ENCODE measurements at regions not wholly inside any gene's neighbourhood (a gene's known extent, or its start where the extent isn't known, plus 50 kb on each side); places are given as distances from the start of the nearest gene placed in this dataset.
"Not testable (repeated sequence)": the region's sequence is repeated elsewhere in the genome, so short reads cannot be mapped to it uniquely, and the experiment has no call there.

DNA sequence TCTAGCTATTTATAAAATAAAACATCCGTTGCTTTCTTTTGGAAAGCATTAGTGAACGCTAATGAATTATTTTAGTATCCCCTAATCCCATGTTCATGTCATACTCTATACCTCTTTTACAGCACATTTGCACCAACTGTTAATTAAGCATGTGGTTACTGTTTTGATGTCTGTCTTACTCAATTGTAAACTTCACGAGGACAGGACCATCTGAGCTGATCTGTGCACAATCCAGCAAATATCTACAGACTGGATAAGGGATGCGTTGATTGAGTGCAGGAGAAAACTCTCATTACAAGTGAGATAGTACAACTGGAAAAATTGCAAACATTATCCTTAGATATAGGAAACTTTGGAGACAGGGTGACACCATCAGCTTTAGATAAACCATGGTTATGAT is 201.1 kb downstream of the PCDH20 start:
- DNase-seq = no peak

DNA sequence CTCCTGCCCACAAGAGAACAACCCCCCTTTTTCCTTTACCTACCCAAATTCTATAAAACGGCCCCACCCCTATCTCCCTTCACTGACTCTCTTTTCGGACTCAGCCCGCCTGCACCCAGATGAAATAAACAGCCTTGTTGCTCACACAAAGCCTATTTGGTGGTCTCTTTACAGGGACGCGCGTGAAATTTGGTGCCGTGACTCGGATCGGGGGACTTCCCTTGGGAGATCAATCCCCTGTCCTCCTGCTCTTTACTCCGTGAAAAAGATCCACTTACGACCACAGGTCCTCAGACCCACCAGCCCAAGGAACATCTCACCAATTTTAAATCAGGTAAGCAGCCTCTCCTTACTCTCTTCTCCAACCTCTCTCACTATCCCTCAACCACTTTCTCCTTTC is 209.8 kb downstream of the PCDH20 start:
- not testable (repeated sequence) for DNase-seq

- DNase-seq = no peak
Observed at GRCh38 chr13:61204025-61204424, 211.6 kb downstream of the PCDH20 start.

GRCh38 chr13:61202042-61202441 is 213.6 kb downstream of the PCDH20 start:
- no peak for DNase-seq

- no peak for DNase-seq
Observed at GRCh38 chr13:61192826-61193225, 222.8 kb downstream of the PCDH20 start.

DNA sequence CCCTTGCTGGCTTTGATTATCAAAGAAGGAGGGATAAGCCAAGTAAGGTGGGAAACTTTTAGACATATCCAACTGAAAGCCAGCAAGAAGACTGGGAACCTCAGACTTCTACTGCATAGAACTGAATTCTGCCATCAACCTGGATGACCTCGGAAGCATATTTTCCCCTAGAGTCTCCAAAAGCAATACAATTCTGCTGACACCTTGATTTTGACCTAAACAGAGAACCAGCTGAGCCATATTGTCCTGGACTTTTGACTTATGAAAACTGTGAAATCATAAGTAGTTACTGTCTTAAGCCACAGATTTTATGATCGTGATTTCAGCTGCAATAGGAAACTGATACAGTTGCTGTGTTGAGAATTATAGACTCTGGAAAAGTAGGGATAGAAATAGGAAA is 227.6 kb downstream of the PCDH20 start:
- no peak for DNase-seq

DNA sequence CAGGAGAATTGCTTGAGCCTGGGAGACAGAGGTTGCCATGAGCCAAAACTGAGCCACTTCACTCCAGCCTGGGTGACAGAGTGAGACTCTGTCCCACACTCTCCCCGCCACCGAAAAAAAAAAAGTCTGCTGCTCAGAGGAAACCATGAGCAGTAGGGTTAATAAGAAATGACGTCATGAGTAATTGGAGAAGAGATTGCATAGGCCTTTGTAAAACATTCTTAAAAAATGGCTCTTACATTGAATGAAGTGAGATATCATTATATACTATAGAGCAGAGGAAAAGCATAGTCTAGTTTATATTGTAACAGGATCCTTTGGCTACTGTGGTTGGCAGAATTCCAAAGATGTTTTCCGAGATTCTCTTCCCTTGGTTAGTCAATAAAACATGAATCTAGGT is 228.2 kb downstream of the PCDH20 start:
- DNase-seq = no peak

- no peak for DNase-seq
Observed at GRCh38 chr13:61183670-61184069, 232.0 kb downstream of the PCDH20 start.

DNA sequence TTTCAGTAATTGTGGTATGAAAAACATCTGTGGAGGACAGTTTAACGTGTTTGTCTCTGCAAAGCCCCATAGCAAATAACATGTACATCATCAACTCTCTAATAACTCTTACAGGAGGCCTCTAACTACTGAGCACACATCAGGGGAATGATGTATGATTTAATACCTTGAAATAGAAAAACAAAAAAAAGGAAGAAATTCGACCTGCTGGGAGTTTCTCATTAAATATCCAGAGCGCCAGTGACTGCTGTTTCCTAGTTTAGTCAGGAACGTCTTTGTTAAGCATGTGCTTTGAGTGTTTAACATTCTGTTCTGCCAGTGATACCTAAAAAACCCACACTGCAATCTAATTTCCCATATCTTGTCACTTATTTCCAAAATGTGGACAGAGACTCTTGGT is 235.4 kb downstream of the PCDH20 start:
- DNase-seq = no peak

- no peak for DNase-seq
Observed at GRCh38 chr13:61179741-61180140, 235.9 kb downstream of the PCDH20 start.

DNA sequence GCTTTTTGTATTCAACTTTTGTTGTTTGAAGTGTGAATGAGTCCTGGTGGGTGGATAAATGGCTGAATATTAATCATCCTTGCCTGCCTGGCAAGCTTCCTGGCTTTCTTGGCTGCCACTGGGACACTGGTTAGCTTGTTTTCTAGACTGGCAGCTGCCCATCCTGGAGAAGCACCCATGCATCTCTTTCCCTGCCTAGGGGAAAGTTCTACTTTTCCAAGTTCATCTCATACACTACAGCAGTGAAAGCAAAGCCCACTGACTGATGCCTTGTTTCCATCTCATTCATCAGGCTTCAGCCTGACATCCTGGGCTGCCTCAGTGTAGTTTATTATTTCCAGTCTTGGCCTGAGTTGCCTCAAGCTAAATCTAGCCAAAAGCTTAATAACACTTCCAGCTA is 244.8 kb downstream of the PCDH20 start:
- no peak for DNase-seq

- no peak for DNase-seq
Observed at GRCh38 chr13:61162636-61163035, 253.0 kb downstream of the PCDH20 start.

- DNase-seq = no peak
Observed at GRCh38 chr13:61162106-61162505, 253.5 kb downstream of the PCDH20 start.

DNA sequence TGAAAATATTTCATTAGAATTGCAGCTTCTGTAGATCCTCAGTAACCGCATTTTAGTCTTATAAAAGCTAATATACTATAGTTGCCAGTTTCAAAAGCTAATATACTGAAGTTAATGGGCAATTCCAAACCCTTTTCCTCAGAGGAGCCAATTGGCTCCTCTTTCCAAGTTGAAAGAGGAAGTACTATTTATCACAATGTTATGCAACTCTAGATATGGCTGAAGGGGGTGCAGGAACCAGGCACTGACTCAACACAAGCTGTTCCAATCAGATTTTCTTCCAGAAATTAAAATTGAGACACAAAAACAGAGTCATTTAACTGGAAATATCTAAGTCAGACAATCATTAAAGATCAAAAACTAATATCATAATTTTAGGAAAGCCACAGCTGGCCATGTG is 258.9 kb downstream of the PCDH20 start:
- no peak for DNase-seq

GRCh38 chr13:61151062-61151461 is 264.6 kb downstream of the PCDH20 start:
- DNase-seq = no peak

DNA sequence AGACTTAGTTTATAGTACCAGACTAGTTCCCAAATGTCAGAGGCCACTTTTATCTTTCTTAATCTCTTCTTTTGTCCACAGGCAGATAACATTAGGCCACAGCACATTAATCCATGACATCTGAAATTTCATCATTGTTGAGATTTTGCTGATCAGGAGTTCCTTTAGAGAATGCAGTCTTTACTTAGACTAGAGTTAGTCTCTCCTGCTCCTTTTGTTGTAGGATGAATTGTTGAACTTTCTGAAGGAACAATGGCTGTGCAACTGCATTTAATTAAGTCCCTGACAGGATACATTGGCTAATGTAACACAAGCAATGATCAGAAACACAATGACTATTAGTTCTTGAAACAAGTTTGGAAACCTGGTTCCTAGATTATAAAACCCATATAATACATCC is 266.3 kb downstream of the PCDH20 start:
- no peak for DNase-seq

DNA sequence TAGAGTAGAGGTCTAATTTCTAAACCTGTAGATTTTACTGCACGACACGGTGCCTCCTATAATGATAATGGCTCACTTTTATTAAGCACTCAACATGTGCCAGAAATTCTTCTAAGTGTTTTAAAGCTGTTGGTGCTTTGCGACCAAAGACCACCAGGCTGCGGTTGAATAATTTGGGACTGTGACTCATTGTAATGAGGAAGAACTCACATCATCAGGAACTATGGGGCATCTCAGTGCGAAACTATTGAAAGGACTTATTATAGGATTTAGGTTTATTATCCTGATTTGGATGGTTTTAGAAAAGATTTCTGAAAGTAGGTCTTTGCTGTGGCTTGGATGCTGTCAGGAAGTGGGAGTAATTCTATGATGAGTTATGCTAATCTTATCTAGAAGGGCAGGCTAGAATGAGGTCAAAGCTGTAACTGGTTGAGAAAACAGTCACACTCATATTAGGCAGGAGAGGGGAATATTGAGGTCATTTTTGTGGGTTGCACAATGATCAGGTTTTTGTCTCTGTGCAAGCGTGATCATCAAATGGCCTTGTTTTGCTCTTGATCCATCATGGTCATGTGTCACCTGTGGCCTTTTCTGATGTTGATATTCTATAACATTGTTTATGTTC is 266.8 kb downstream of the PCDH20 start:
- no peak for DNase-seq

GRCh38 chr13:61148211-61148610 is 267.4 kb downstream of the PCDH20 start:
- no peak for DNase-seq

DNA sequence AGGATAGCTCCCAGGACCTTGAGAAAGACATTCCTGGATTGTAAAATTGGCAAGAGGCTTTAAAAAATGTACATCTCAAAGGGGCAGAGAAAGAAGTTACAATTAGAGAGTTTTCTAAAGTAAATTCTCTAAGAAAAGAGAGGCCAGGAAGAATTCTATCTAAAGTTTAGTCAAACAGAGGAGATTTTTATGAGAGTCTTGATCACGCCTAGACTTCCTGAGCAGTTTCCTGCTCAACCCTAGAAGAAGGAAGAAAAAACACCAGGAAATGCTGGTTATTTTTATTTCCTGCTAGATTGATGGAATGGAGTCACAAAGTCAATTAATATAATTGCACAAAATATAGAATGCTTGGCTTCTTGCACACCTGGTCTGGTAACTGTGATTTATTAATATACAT is 269.1 kb downstream of the PCDH20 start:
- DNase-seq = no peak

- DNase-seq = no peak
Observed at GRCh38 chr13:61146158-61146557, 269.5 kb downstream of the PCDH20 start.

GRCh38 chr13:61144834-61145593 is 270.6 kb downstream of the PCDH20 start:
- no peak for DNase-seq

DNA sequence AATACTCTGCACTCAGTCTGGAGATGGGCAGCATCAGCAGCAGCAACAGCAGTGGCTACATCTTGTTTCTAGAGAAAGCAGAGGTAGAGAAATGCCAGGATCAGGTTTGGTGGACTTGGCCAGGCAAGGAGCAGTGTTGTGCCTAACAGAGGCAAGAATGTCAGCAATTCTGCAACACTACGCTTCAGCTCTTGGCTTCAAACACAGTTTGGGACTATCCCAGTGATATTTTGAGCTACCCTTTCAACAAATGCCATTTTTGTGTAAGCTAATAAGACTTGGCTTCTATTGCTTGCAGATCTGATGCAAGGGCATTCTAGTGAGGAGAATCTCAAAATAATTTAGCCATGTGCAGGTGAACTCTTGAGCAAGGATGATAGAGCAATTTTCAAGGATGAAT is 271.3 kb downstream of the PCDH20 start:
- no peak for DNase-seq

DNA sequence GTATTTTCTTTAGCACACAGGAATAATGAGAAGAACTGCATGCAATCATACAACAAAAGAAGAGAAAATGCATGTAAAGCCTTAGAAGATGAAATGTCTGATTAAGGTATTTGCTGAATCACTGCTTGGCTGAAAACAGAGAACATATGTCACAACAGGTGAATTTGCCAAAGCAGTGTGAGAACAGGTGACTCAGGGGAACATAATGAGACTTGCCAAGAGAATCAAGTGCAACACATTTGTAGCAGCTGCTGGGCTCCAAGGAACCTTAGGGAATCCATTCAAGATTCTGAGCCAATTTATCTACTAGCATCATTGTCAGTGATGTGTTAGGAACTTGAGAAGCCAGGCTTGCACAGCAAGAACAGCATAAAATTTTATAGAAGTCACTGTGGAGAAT is 273.1 kb downstream of the PCDH20 start:
- no peak for DNase-seq

DNA sequence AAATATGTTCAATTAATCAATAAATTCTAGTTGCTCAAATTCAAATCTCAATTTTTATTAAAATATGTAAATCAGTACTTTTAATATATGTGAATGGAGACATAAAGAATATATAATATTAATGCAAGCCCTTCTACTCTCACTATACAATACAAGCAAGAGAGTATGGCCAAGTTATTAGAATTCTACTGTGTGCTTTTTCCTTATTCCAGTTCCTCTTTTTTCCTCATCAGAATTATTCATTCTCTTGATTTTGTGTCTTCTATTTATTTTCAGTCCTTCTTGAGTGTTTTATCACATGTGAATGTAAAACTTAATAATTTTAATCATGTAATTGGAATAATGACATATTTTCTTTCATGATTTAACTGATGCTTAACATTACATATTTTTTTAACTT is 276.8 kb downstream of the PCDH20 start:
- DNase-seq = no peak

DNA sequence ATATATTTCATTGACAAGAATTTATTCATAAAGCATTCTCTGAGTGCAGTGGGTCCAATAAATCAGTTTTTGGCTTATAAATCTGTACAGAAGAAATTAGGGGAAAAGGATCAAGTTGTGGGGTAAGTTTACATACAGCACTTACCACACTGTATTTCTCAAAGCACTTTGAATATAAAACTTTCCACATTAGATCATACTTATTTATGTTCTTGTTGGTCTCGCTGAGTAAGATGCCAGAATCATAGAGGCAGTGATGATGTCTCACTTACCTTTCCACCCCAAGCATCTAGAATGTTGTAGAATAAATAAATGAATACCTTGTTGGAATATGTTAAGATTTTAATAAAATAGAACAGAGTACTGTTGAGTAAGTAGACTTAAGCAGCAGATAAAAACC is 279.1 kb downstream of the PCDH20 start:
- no peak for DNase-seq

Data from NCI-H1436 treated with DMSO at 0.1 percent for 48 hours (cell line).